H9 (cell line): ENCODE measurements at regions not wholly inside any gene's neighbourhood (a gene's known extent, or its start where the extent isn't known, plus 50 kb on each side); places are given as distances from the start of the nearest gene placed in this dataset.

ENCODE experiments used
- DNase-seq: peaks from one replicate; pipeline ENCODE4 v3.0.0-alpha.2; 2017
- H2AFZ ChIP-seq: one replicate; pipeline ENCODE4 v1.6.1; 2013; ENCODE audit warnings: mild to moderate bottlenecking, low read length, control low read depth, moderate library complexity
- H2AK5ac ChIP-seq: 2 replicates; pipeline ENCODE4 v1.6.1; 2013; ENCODE audit warnings: low read length, control low read depth, mixed read lengths; ENCODE audit not compliant: insufficient read length
- H2BK120ac ChIP-seq: one replicate; pipeline ENCODE4 v1.6.1; 2013; ENCODE audit warnings: low read depth, mild to moderate bottlenecking, low read length, control low read depth, inconsistent platforms; ENCODE audit not compliant: poor library complexity, severe bottlenecking
- H2BK12ac ChIP-seq: 2 replicates; pipeline ENCODE4 v1.6.1; 2013; ENCODE audit warnings: low read length, control low read depth, mixed read lengths, low read depth; ENCODE audit not compliant: insufficient read length
- H2BK15ac ChIP-seq: 2 replicates; pipeline ENCODE4 v1.6.1; 2013; ENCODE audit warnings: low read depth, low read length, control low read depth
- H2BK20ac ChIP-seq: one replicate; pipeline ENCODE4 v1.6.1; 2013; ENCODE audit warnings: low read depth, mild to moderate bottlenecking, low read length, control low read depth, inconsistent platforms; ENCODE audit not compliant: poor library complexity, severe bottlenecking
- H2BK5ac ChIP-seq: 2 replicates; pipeline ENCODE4 v1.6.1; 2013; ENCODE audit warnings: low read length, control low read depth, mixed read lengths; ENCODE audit not compliant: insufficient read length
- H3K14ac ChIP-seq: 2 replicates; pipeline ENCODE4 v1.6.1; 2013; ENCODE audit warnings: low read length, control low read depth; ENCODE audit not compliant: insufficient read depth
- H3K18ac ChIP-seq: 2 replicates; pipeline ENCODE4 v1.6.1; 2013; ENCODE audit warnings: low read depth, mild to moderate bottlenecking, mixed read lengths, low read length, control low read depth; ENCODE audit not compliant: insufficient read length
- H3K23ac ChIP-seq: 2 replicates; pipeline ENCODE4 v1.6.1; 2013; ENCODE audit warnings: low read length, control low read depth, mixed read lengths, low read depth; ENCODE audit not compliant: insufficient read length
- H3K23me2 ChIP-seq: 2 replicates; pipeline ENCODE4 v1.6.1; 2013; ENCODE audit warnings: low read depth, mild to moderate bottlenecking, mixed read lengths, low read length, control low read depth; ENCODE audit not compliant: insufficient read length, poor library complexity, severe bottlenecking
- H3K27ac ChIP-seq: 2 replicates; pipeline ENCODE4 v1.5.1; 2013; ENCODE audit warnings: low read length, control low read depth, mixed read lengths, low read depth; ENCODE audit not compliant: insufficient read length
- H3K27me3 ChIP-seq: 2 replicates; pipeline ENCODE4 v1.6.1; 2013; ENCODE audit warnings: low read length, control low read depth, inconsistent platforms; ENCODE audit not compliant: insufficient read depth
- H3K4ac ChIP-seq: 2 replicates; pipeline ENCODE4 v1.6.1; 2013; ENCODE audit warnings: low read depth, mild to moderate bottlenecking, control low read depth, inconsistent platforms, low read length, moderate library complexity
- H3K4me1 ChIP-seq: 2 replicates; pipeline ENCODE4 v1.6.1; 2013; ENCODE audit warnings: low read length, control low read depth, inconsistent platforms; ENCODE audit not compliant: insufficient read depth
- H3K4me2 ChIP-seq: 2 replicates; pipeline ENCODE4 v1.6.1; 2013; ENCODE audit warnings: low read length, control low read depth, mixed read lengths; ENCODE audit not compliant: insufficient read length, insufficient read depth
- H3K56ac ChIP-seq: 2 replicates; pipeline ENCODE4 v1.6.1; 2013; ENCODE audit warnings: low read depth, mild to moderate bottlenecking, mixed read lengths, low read length, control low read depth; ENCODE audit not compliant: insufficient read length
- H3K79me1 ChIP-seq: 2 replicates; pipeline ENCODE4 v1.6.1; 2013; ENCODE audit warnings: low read depth, mild to moderate bottlenecking, moderate library complexity, low read length, control low read depth, inconsistent platforms; ENCODE audit not compliant: insufficient read depth, poor library complexity, severe bottlenecking
- H3K79me2 ChIP-seq: 2 replicates; pipeline ENCODE4 v1.6.1; 2013; ENCODE audit warnings: low read length, control low read depth, inconsistent platforms; ENCODE audit not compliant: insufficient read depth
- H3K9ac ChIP-seq: 2 replicates; pipeline ENCODE4 v1.6.1; 2013; ENCODE audit warnings: low read length, control low read depth, mixed read lengths; ENCODE audit not compliant: insufficient read length; ENCODE audit errors: extremely low read depth
- H3K9me3 ChIP-seq: one replicate; pipeline ENCODE4 v1.6.1; 2013; ENCODE audit warnings: low read depth, low read length, inconsistent platforms; ENCODE audit not compliant: control insufficient read depth
- H3T11ph ChIP-seq: one replicate; pipeline ENCODE4 v1.6.1; 2013; ENCODE audit warnings: mild to moderate bottlenecking, low read length, control low read depth, inconsistent platforms
- H4K20me1 ChIP-seq: one replicate; pipeline ENCODE4 v1.6.1; 2013; ENCODE audit not compliant: control insufficient read depth, insufficient read length, insufficient read depth
- H4K5ac ChIP-seq: 2 replicates; pipeline ENCODE4 v1.6.1; 2013; ENCODE audit warnings: low read depth, mild to moderate bottlenecking, mixed read lengths, low read length, control low read depth; ENCODE audit not compliant: insufficient read length
- H4K8ac ChIP-seq: replicated peaks from 2 replicates; pipeline ENCODE4 v1.6.1; 2013; ENCODE audit warnings: low read length, control low read depth, mixed read lengths, low read depth; ENCODE audit not compliant: insufficient read length
- H4K91ac ChIP-seq: 2 replicates; pipeline ENCODE4 v1.6.1; 2013; ENCODE audit warnings: low read depth, mild to moderate bottlenecking, moderate library complexity, mixed read lengths, low read length, control low read depth; ENCODE audit not compliant: insufficient read length
- H3K27ac Mint-ChIP-seq, 3 experiments: 2 replicates in 2 of 3; 3 replicates in 1 of 3; pipeline ENCODE4 v1.8.0; 2020 to 2021; ENCODE audit warnings: mixed read lengths in 3 of 3, mild to moderate bottlenecking in 1 of 3, moderate library complexity in 1 of 3
- H3K27me3 Mint-ChIP-seq: 2 replicates; pipeline ENCODE4 v1.8.0; 2021; ENCODE audit warnings: low read depth, mild to moderate bottlenecking, moderate library complexity, mixed read lengths
- H3K36me3 Mint-ChIP-seq, 3 experiments: 2 replicates in 2 of 3; 3 replicates in 1 of 3; pipeline ENCODE4 v1.8.0; 2020 to 2021; ENCODE audit warnings: low read depth in 3 of 3, mixed read lengths in 3 of 3; ENCODE audit not compliant: insufficient read depth in 1 of 3
- H3K4me1 Mint-ChIP-seq, 2 experiments: 2 replicates each; pipeline ENCODE4 v1.8.0; 2020; ENCODE audit warnings: mixed read lengths in 2 of 2
- H3K4me3 Mint-ChIP-seq, 2 experiments: 2 replicates in 1 of 2; 3 replicates in 1 of 2; pipeline ENCODE4 v1.8.0; 2020 to 2021; ENCODE audit warnings: mild to moderate bottlenecking in 2 of 2, mixed read lengths in 2 of 2, moderate library complexity in 1 of 2
- H3K9me3 Mint-ChIP-seq, 2 experiments: 2 replicates in 1 of 2; 3 replicates in 1 of 2; pipeline ENCODE4 v1.8.0; 2020; ENCODE audit warnings: mild to moderate bottlenecking in 2 of 2, mixed read lengths in 2 of 2, moderate library complexity in 1 of 2
- WGBS: extraction: QIAGEN DNeasy Blood & Tissue Kit; methylation state at CpG from one replicate; pipeline ENCODE4 v1.1.7; 2013; ENCODE audit warnings: missing lambda C conversion rate, low lambda C conversion rate, mixed read lengths; ENCODE audit not compliant: insufficient read length; ENCODE audit errors: extremely low coverage; 5-methylcytosine and 5-hydroxymethylcytosine counted together
- TF ChIP-seq, protein P1 (sequence below): fragments of 200-600 bp; sonication (generic); conservative IDR thresholded peaks from 3 replicates; pipeline ENCODE4 v1.8.0; 2021; ENCODE audit warnings: antibody characterized with exemption, mild to moderate bottlenecking

DNA sequence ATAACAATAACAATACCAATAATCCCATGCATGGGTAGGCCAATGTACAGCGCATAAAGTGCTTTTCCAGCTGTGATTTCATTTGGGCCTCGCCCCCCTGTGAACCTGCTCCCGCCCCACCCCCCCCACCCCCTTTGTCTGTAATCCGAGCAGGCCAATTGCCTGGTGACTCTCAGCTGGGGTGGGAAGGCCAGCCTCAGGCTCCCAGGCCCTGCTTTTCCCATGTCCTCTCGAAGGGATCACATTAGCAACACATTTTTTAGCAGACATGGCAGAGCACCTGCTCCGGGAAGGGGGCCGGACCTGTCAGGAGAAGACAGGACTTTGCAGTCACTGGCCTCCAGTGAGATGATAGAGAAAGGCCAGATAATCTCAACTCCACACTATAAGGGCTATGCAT lies 439.3 kb downstream of the RPS24 start:
- H2BK20ac ChIP-seq = no peak overlapping the region
- no peak overlapping the region for H2BK12ac ChIP-seq
- no peak overlapping the region for H2BK5ac ChIP-seq
- H3K14ac ChIP-seq = no peak overlapping the region
- no peak overlapping the region for H2BK120ac ChIP-seq
- no peak overlapping the region for H2AK5ac ChIP-seq
- H3K9me3 ChIP-seq = no peaks in the 10 kb centered on the region
- H3K4me1 ChIP-seq = no peaks in the 10 kb centered on the region; the same call in 1 of the 2 replicates
- H3K9ac ChIP-seq = no peak overlapping the region
- Mint-ChIP-seq H3K9me3 (peaks cover 4 to 10% of the 10 kb centered on the region in 2 experiments; a peak in 3 of 5 replicates), H3K4me3 (no peak overlapping the region), H3K4me1 (peaks cover 14 to 26% of the 10 kb centered on the region in 2 experiments), H3K27me3 (peaks cover 7% of the 10 kb centered on the region), H3K27ac (no peak overlapping the region), H3K36me3 (peaks cover 0 to 10% (median 0%) of the 10 kb centered on the region in 3 experiments; a peak in 2 of 7 replicates)
- no peak overlapping the region for H3K4ac ChIP-seq
- no peak overlapping the region for H4K5ac ChIP-seq
- no peaks in the 10 kb centered on the region for H3K79me1 ChIP-seq
- H4K91ac ChIP-seq = no peak overlapping the region
- no peak overlapping the region for H2AFZ ChIP-seq
- H3K27ac ChIP-seq = no peak overlapping the region
- TF ChIP-seq, protein P1, sequence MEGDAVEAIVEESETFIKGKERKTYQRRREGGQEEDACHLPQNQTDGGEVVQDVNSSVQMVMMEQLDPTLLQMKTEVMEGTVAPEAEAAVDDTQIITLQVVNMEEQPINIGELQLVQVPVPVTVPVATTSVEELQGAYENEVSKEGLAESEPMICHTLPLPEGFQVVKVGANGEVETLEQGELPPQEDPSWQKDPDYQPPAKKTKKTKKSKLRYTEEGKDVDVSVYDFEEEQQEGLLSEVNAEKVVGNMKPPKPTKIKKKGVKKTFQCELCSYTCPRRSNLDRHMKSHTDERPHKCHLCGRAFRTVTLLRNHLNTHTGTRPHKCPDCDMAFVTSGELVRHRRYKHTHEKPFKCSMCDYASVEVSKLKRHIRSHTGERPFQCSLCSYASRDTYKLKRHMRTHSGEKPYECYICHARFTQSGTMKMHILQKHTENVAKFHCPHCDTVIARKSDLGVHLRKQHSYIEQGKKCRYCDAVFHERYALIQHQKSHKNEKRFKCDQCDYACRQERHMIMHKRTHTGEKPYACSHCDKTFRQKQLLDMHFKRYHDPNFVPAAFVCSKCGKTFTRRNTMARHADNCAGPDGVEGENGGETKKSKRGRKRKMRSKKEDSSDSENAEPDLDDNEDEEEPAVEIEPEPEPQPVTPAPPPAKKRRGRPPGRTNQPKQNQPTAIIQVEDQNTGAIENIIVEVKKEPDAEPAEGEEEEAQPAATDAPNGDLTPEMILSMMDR = no peak
- H3T11ph ChIP-seq = no peak overlapping the region
- no peak overlapping the region for H2BK15ac ChIP-seq
- H3K23me2 ChIP-seq = no peaks in the 10 kb centered on the region
- H3K4me2 ChIP-seq = no peak overlapping the region
- no peak overlapping the region for H4K8ac ChIP-seq
- H3K79me2 ChIP-seq = no peaks in the 10 kb centered on the region
- no peak overlapping the region for H3K23ac ChIP-seq
- H3K27me3 ChIP-seq = no peaks in the 10 kb centered on the region
- H3K18ac ChIP-seq = no peak overlapping the region
- no peak for DNase-seq
- H3K56ac ChIP-seq = no peak overlapping the region
- H4K20me1 ChIP-seq = no peaks in the 10 kb centered on the region
- WGBS = no CpG with 5 or more reads among the region's 7 CpGs
